ENCODE measurements at regions not wholly inside any gene's neighbourhood (a gene's known extent, or its start where the extent isn't known, plus 50 kb on each side); places are given as distances from the start of the nearest gene placed in this dataset.

GRCh38 chr12:88752183-88752582, 171.9 kb upstream of the KITLG start:
- TF ChIP-seq CTCF (IDR thresholded peaks at IDR 0.05 in 4 of 5, conservative IDR thresholded peaks at IDR 0.05 in 1 of 5): no peak
- no peak for TF ChIP-seq POLR2A (IDR thresholded peaks at IDR 0.05)
